ENCODE measurements at regions not wholly inside any gene's neighbourhood (a gene's known extent, or its start where the extent isn't known, plus 50 kb on each side); places are given as distances from the start of the nearest gene placed in this dataset.

DNA sequence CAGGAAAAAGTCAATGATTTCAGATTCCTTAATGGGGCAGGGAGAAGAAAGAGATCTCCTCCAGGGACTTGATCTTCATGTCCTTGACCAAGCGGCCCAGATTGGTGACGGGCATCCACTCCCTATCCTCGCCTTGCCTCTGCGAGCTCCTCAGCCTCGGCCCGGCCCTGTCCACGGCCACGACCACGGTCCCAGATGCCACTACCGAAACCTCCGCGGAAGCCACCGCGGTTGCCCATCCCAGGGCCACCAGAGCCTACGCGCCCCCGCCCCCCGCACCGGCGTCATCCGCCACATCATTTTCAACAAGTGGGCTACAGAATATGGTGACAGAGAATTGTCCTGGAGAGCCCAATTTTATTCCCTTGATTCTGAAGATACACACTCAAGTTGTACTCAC lies 751.2 kb upstream of the PABPC4L start:
- peaks cover 16% of the 10 kb centered on the region for H3K9me3 ChIP-seq (ENCODE audit: control insufficient read depth, insufficient read depth, low read length)
- DNase-seq (ENCODE audit: low read depth, low spot score) = no peak
- TF ChIP-seq, protein P1, sequence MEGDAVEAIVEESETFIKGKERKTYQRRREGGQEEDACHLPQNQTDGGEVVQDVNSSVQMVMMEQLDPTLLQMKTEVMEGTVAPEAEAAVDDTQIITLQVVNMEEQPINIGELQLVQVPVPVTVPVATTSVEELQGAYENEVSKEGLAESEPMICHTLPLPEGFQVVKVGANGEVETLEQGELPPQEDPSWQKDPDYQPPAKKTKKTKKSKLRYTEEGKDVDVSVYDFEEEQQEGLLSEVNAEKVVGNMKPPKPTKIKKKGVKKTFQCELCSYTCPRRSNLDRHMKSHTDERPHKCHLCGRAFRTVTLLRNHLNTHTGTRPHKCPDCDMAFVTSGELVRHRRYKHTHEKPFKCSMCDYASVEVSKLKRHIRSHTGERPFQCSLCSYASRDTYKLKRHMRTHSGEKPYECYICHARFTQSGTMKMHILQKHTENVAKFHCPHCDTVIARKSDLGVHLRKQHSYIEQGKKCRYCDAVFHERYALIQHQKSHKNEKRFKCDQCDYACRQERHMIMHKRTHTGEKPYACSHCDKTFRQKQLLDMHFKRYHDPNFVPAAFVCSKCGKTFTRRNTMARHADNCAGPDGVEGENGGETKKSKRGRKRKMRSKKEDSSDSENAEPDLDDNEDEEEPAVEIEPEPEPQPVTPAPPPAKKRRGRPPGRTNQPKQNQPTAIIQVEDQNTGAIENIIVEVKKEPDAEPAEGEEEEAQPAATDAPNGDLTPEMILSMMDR (IDR thresholded peaks at IDR 0.05; ENCODE audit: low read depth, low read length) = no peak
- ChIA-PET CTCF (no interaction called here), POLR2A (no interaction called here)
- H3K27me3 ChIP-seq (ENCODE audit: control insufficient read depth, insufficient read depth, low read length) = no peaks in the 10 kb centered on the region
- no peak overlapping the region for H3K4me3 ChIP-seq (ENCODE audit: low read depth, low read length)
- no peak overlapping the region for H3K27ac ChIP-seq (ENCODE audit: low read depth, low read length)

DNA sequence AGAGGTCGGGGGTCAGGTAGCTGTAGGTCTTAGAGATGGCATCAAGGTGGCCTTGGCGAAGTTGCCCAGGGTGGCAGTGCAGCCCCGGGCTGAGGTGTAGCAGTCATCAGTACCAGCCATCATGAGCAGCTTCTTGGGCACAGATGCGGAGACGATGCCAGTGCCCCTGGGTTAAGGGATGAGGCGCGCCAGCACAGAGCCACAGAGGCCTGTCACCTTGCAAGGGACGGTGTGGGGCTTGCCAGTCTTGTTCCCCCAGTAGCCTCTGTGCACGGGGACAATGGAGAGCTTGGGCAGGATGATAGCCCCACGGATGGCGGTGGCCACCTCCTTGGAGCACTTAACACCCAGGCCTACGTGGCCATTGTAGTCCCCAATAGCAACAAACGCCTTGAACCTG lies 750.7 kb upstream of the PABPC4L start:
- peaks cover 16% of the 10 kb centered on the region for H3K9me3 ChIP-seq (ENCODE audit: control insufficient read depth, insufficient read depth, low read length)
- TF ChIP-seq, protein P1 (IDR thresholded peaks at IDR 0.05; ENCODE audit: low read depth, low read length) = no peak
- no peak overlapping the region for H3K4me3 ChIP-seq (ENCODE audit: low read depth, low read length)
- POLR2A ChIA-PET = no interaction called here
- no peaks in the 10 kb centered on the region for H3K27me3 ChIP-seq (ENCODE audit: control insufficient read depth, insufficient read depth, low read length)
- DNase-seq (ENCODE audit: low read depth, low spot score) = no peak
- H3K27ac ChIP-seq (ENCODE audit: low read depth, low read length) = no peak overlapping the region
- CTCF ChIA-PET = no interaction called here

GRCh38 chr4:134948110-134948642 lies 746.6 kb upstream of the PABPC4L start:
- ChIA-PET POLR2A (no interaction called here), CTCF (no interaction called here)
- peaks cover 20% of the 10 kb centered on the region for H3K9me3 ChIP-seq (ENCODE audit: control insufficient read depth, insufficient read depth, low read length)
- H3K4me3 ChIP-seq (ENCODE audit: low read depth, low read length) = no peak overlapping the region
- no peak overlapping the region for H3K27ac ChIP-seq (ENCODE audit: low read depth, low read length)
- DNase-seq (ENCODE audit: low read depth, low spot score) = no peak
- TF ChIP-seq, protein P1 (IDR thresholded peaks at IDR 0.05; ENCODE audit: low read depth, low read length) = no peak
- no peaks in the 10 kb centered on the region for H3K27me3 ChIP-seq (ENCODE audit: control insufficient read depth, insufficient read depth, low read length)

DNA sequence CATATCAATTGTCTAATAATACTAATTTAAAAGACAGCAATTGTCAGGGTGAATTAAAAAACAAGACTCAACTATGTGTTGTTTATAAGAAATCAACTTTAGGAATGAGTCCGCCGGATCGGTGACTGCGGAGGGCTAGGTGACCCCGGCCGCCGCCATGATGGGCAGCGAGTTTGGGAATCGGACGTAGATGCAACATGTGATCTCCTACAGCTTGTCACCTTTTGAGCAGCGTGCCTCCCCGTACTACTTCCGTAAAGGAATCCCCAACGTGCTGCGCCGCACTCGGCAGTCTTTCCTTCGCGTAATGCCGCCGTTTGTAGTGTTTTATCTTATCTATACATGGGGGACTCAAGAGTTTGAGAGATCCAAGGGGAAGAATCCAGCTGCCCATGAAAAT lies 742.5 kb upstream of the PABPC4L start:
- Histone ChIP-seq H3K9me3 (ENCODE audit: control insufficient read depth, insufficient read depth, low read length) (peaks cover 11% of the 10 kb centered on the region), H3K4me3 (ENCODE audit: low read depth, low read length) (no peak overlapping the region), H3K27ac (ENCODE audit: low read depth, low read length) (no peak overlapping the region), H3K27me3 (ENCODE audit: control insufficient read depth, insufficient read depth, low read length) (no peaks in the 10 kb centered on the region)
- CTCF ChIA-PET = no interaction called here
- TF ChIP-seq, protein P1 (IDR thresholded peaks at IDR 0.05; ENCODE audit: low read depth, low read length) = no peak
- POLR2A ChIA-PET = no interaction called here
- no peak for DNase-seq (ENCODE audit: low read depth, low spot score)

DNA sequence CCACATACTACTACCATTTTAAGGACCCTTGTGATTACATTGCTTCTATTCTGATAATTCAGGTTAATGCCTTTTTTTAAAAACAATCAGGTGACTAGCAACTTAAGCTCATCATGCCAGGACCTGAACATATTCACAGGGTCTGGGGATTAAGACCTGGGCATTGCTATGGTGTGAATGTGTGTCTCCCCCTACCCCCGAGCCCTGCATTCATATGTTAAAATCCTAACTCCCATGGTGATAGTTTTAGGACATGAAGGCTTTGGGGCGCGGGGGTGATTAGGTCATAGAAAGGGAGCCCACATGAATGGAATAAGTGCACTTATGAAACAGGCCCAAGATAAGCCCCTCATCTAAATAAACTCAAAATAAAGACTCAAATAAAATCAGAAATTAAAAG lies 734.4 kb upstream of the PABPC4L start:
- Histone ChIP-seq H3K27me3 (ENCODE audit: control insufficient read depth, insufficient read depth, low read length) (no peaks in the 10 kb centered on the region), H3K4me3 (ENCODE audit: low read depth, low read length) (no peak overlapping the region), H3K9me3 (ENCODE audit: control insufficient read depth, insufficient read depth, low read length) (no peaks in the 10 kb centered on the region), H3K27ac (ENCODE audit: low read depth, low read length) (no peak overlapping the region)
- CTCF ChIA-PET = interaction anchor here (1.0 kb wide), 1 partner anchor 1789 kb away, joined by 3 read pairs; no protein-coding TSS in a partner anchor
- TF ChIP-seq, protein P1 (IDR thresholded peaks at IDR 0.05; ENCODE audit: low read depth, low read length) = no peak
- DNase-seq (ENCODE audit: low read depth, low spot score) = no peak
- POLR2A ChIA-PET = no interaction called here
